ENCODE measurements at regions not wholly inside any gene's neighbourhood (a gene's known extent, or its start where the extent isn't known, plus 50 kb on each side); places are given as distances from the start of the nearest gene placed in this dataset.

- H2AFZ ChIP-seq: no peak overlapping the region
- no peak overlapping the region for H3K9ac ChIP-seq
- no peaks in the 10 kb centered on the region for H3K4me1 ChIP-seq
- no peaks in the 10 kb centered on the region for H3K79me2 ChIP-seq
- H3K27me3 ChIP-seq (ENCODE audit: control insufficient read depth, insufficient read depth, low read length): no peaks in the 10 kb centered on the region
- H3K36me3 ChIP-seq (ENCODE audit: control insufficient read depth, insufficient read depth, low read length): no peaks in the 10 kb centered on the region
- no peak overlapping the region for H3K27ac ChIP-seq
- H3K4me2 ChIP-seq (ENCODE audit: low read length): no peak overlapping the region
- no peak for TF ChIP-seq CTCF (IDR thresholded peaks at IDR 0.05)
- H3K4me3 ChIP-seq (ENCODE audit: low read depth, low read length): no peak overlapping the region
- no peaks in the 10 kb centered on the region for H3K9me3 ChIP-seq (ENCODE audit: control insufficient read depth, low read length)
Observed at GRCh38 chr10:35700487-35700882, 58.4 kb upstream of the FZD8 start.

- Histone ChIP-seq H2AFZ (no peak overlapping the region), H3K27me3 (ENCODE audit: control insufficient read depth, insufficient read depth, low read length) (no peaks in the 10 kb centered on the region), H3K4me1 (no peaks in the 10 kb centered on the region), H3K36me3 (ENCODE audit: control insufficient read depth, insufficient read depth, low read length) (no peaks in the 10 kb centered on the region), H3K4me3 (ENCODE audit: low read depth, low read length) (no peak overlapping the region), H3K9me3 (ENCODE audit: control insufficient read depth, low read length) (no peaks in the 10 kb centered on the region), H3K4me2 (ENCODE audit: low read length) (no peak overlapping the region), H3K27ac (no peak overlapping the region), H3K9ac (no peak overlapping the region), H3K79me2 (no peaks in the 10 kb centered on the region)
- no peak for TF ChIP-seq CTCF (IDR thresholded peaks at IDR 0.05)
Observed at GRCh38 chr10:35699848-35700486, 57.9 kb upstream of the FZD8 start.

GRCh38 chr10:35696392-35697287 lies 54.5 kb upstream of the FZD8 start:
- no peak overlapping the region for H3K9ac ChIP-seq
- no peak for TF ChIP-seq CTCF (IDR thresholded peaks at IDR 0.05)
- H3K79me2 ChIP-seq: no peaks in the 10 kb centered on the region
- H2AFZ ChIP-seq: no peak overlapping the region
- no peak overlapping the region for H3K27ac ChIP-seq
- H3K4me1 ChIP-seq: no peaks in the 10 kb centered on the region
- H3K36me3 ChIP-seq (ENCODE audit: control insufficient read depth, insufficient read depth, low read length): no peaks in the 10 kb centered on the region
- no peak overlapping the region for H3K4me3 ChIP-seq (ENCODE audit: low read depth, low read length)
- no peaks in the 10 kb centered on the region for H3K27me3 ChIP-seq (ENCODE audit: control insufficient read depth, insufficient read depth, low read length)
- H3K9me3 ChIP-seq (ENCODE audit: control insufficient read depth, low read length): no peaks in the 10 kb centered on the region
- H3K4me2 ChIP-seq (ENCODE audit: low read length): no peak overlapping the region

- H3K36me3 ChIP-seq (ENCODE audit: control insufficient read depth, insufficient read depth, low read length): no peaks in the 10 kb centered on the region
- H2AFZ ChIP-seq: no peak overlapping the region
- no peak overlapping the region for H3K4me2 ChIP-seq (ENCODE audit: low read length)
- no peaks in the 10 kb centered on the region for H3K79me2 ChIP-seq
- no peak overlapping the region for H3K4me3 ChIP-seq (ENCODE audit: low read depth, low read length)
- no peaks in the 10 kb centered on the region for H3K27me3 ChIP-seq (ENCODE audit: control insufficient read depth, insufficient read depth, low read length)
- H3K27ac ChIP-seq: no peak overlapping the region
- no peak overlapping the region for H3K9ac ChIP-seq
- no peaks in the 10 kb centered on the region for H3K4me1 ChIP-seq
- TF ChIP-seq CTCF (IDR thresholded peaks at IDR 0.05): no peak
- H3K9me3 ChIP-seq (ENCODE audit: control insufficient read depth, low read length): no peaks in the 10 kb centered on the region
Observed at GRCh38 chr10:35693800-35694199, 51.7 kb upstream of the FZD8 start.

All from parathyroid adenoma (tissue), 2 donors.